HG03342 (cell line): ENCODE measurements at regions not wholly inside any gene's neighbourhood (a gene's known extent, or its start where the extent isn't known, plus 50 kb on each side); places are given as distances from the start of the nearest gene placed in this dataset.

Experiments used
- ATAC-seq: cut with Tn5 transposase; IDR thresholded peaks from one replicate; pipeline ENCODE4 v1.9.1; 2021; ENCODE audit warnings: mild to moderate bottlenecking, moderate library complexity; ENCODE audit not compliant: unreplicated experiment

GRCh38 chr9:3054017-3054586 lies 210.2 kb upstream of the PUM3 start:
- ATAC-seq = no peak

GRCh38 chr9:3049636-3050035 lies 205.7 kb upstream of the PUM3 start:
- ATAC-seq = no peak

GRCh38 chr9:3047912-3048311 lies 204.0 kb upstream of the PUM3 start:
- no peak for ATAC-seq

- no peak for ATAC-seq
Observed at GRCh38 chr9:3045153-3045552, 201.3 kb upstream of the PUM3 start.

- ATAC-seq = no peak
Observed at GRCh38 chr9:3043369-3043768, 199.5 kb upstream of the PUM3 start.

GRCh38 chr9:3040761-3041160 lies 196.9 kb upstream of the PUM3 start:
- no peak for ATAC-seq

GRCh38 chr9:3036333-3036700 lies 192.4 kb upstream of the PUM3 start:
- no peak for ATAC-seq

GRCh38 chr9:3035579-3036332 lies 191.9 kb upstream of the PUM3 start:
- no peak for ATAC-seq

- ATAC-seq = peak; percentile 40
Observed at GRCh38 chr9:3032898-3033297, 189.0 kb upstream of the PUM3 start.

- no peak for ATAC-seq
Observed at GRCh38 chr9:3028535-3028934, 184.6 kb upstream of the PUM3 start.

- ATAC-seq = no peak
Observed at GRCh38 chr9:3027210-3027609, 183.3 kb upstream of the PUM3 start.

GRCh38 chr9:3023449-3023848 lies 179.6 kb upstream of the PUM3 start:
- no peak for ATAC-seq

- ATAC-seq = no peak
Observed at GRCh38 chr9:3018691-3019230, 174.9 kb upstream of the PUM3 start.

GRCh38 chr9:3018071-3018470 lies 174.2 kb upstream of the PUM3 start:
- no peak for ATAC-seq

GRCh38 chr9:3014178-3014577 lies 170.3 kb upstream of the PUM3 start:
- no peak for ATAC-seq

- ATAC-seq = no peak
Observed at GRCh38 chr9:3012842-3013241, 168.9 kb upstream of the PUM3 start.

- no peak for ATAC-seq
Observed at GRCh38 chr9:3012245-3012644, 168.3 kb upstream of the PUM3 start.

GRCh38 chr9:3008091-3008490 lies 164.2 kb upstream of the PUM3 start:
- ATAC-seq = no peak

- ATAC-seq = no peak
Observed at GRCh38 chr9:3007326-3007725, 163.4 kb upstream of the PUM3 start.

GRCh38 chr9:3006851-3007250 lies 163.0 kb upstream of the PUM3 start:
- ATAC-seq = no peak

- ATAC-seq = no peak
Observed at GRCh38 chr9:3004572-3004971, 160.7 kb upstream of the PUM3 start.

- ATAC-seq = no peak
Observed at GRCh38 chr9:3001311-3001710, 157.4 kb upstream of the PUM3 start.

GRCh38 chr9:2992427-2992826 lies 148.5 kb upstream of the PUM3 start:
- ATAC-seq = no peak
